PC-3 (cell line): ENCODE measurements at regions not wholly inside any gene's neighbourhood (a gene's known extent, or its start where the extent isn't known, plus 50 kb on each side); places are given as distances from the start of the nearest gene placed in this dataset.

Source experiments
- ATAC-seq: fragments of 200-7000 bp; cut with Tn5 transposase; 2 replicates; pipeline ENCODE4 v1.9.1; 2020; ENCODE audit warnings: mild to moderate bottlenecking, moderate library complexity
- BruUV-seq: library from RNA; stranded (reverse); fragments of 400-500 nt; replicated peaks from 2 replicates; lab custom pipeline; 2021; lab: Mats Ljungman, UMichigan
- CTCF ChIA-PET: fragments of 300-600 bp; sonication (Branson Sonifier 250); formaldehyde crosslinking; loops from one replicate; lab custom pipeline; 2022; ENCODE audit warnings: antibody characterized with exemption; lab: Charles Lee
- POLR2A ChIA-PET: fragments of 300-600 bp; sonication (Branson Sonifier 250); formaldehyde crosslinking; loops from one replicate; lab custom pipeline; 2022; ENCODE audit warnings: antibody characterized with exemption; ENCODE audit not compliant: unreplicated experiment; lab: Charles Lee
- DNase-seq: peaks from one replicate; pipeline ENCODE4 v3.0.0-alpha.2; 2015
- H2AFZ ChIP-seq: fragments of 300-600 bp; sonication (generic); 2 replicates; pipeline ENCODE4 v1.6.0; 2016; ENCODE audit warnings: antibody characterized with exemption, low read length
- H3F3A ChIP-seq: fragments of 300-600 bp; sonication (generic); one replicate; pipeline ENCODE4 v1.6.0; 2017; ENCODE audit warnings: antibody characterized with exemption, low read length, control low read depth, mild to moderate bottlenecking; ENCODE audit not compliant: unreplicated experiment
- H3K27ac ChIP-seq: fragments of 300-600 bp; sonication (generic); 2 replicates; pipeline ENCODE4 v1.5.1; 2016; ENCODE audit warnings: mild to moderate bottlenecking, low read length
- H3K27me3 ChIP-seq: fragments of 300-600 bp; sonication (generic); 2 replicates; pipeline ENCODE4 v1.6.1; 2016; ENCODE audit warnings: low read length, mixed read lengths
- H3K36me3 ChIP-seq: fragments of 300-600 bp; sonication (generic); 2 replicates; pipeline ENCODE4 v1.6.1; 2016; ENCODE audit warnings: low read depth, mixed run types, low read length, mixed read lengths
- H3K4me1 ChIP-seq: fragments of 300-600 bp; sonication (generic); 2 replicates; pipeline ENCODE4 v1.5.1; 2016; ENCODE audit warnings: low read length; ENCODE audit not compliant: insufficient read depth
- H3K4me2 ChIP-seq: fragments of 300-600 bp; sonication (generic); 2 replicates; pipeline ENCODE4 v1.6.0; 2016; ENCODE audit warnings: low read length
- H3K4me3 ChIP-seq: fragments of 300-600 bp; sonication (generic); 2 replicates; pipeline ENCODE4 v1.5.1; 2016; ENCODE audit warnings: mild to moderate bottlenecking, low read length, mixed read lengths
- H3K79me2 ChIP-seq: fragments of 300-600 bp; sonication (generic); 2 replicates; pipeline ENCODE4 v1.6.1; 2017; ENCODE audit warnings: low read length, mixed read lengths
- H3K9ac ChIP-seq: fragments of 300-600 bp; sonication (generic); 2 replicates; pipeline ENCODE4 v1.6.0; 2016; ENCODE audit warnings: mild to moderate bottlenecking, low read length
- H3K9me2 ChIP-seq: fragments of 300-600 bp; sonication (generic); replicated peaks from 2 replicates; pipeline ENCODE4 v1.6.1; 2016; ENCODE audit warnings: mixed run types, low read length, mixed read lengths
- H3K9me3 ChIP-seq: fragments of 300-600 bp; sonication (generic); 2 replicates; pipeline ENCODE4 v1.6.1; 2016; ENCODE audit warnings: low read length, mixed read lengths
- H4K20me1 ChIP-seq: fragments of 300-600 bp; sonication (generic); 2 replicates; pipeline ENCODE4 v1.6.1; 2016; ENCODE audit warnings: low read length, mixed read lengths
- EZH2 ChIP-seq: fragments of 300-600 bp; sonication (generic); IDR thresholded peaks from one replicate; pipeline ENCODE4 v1.6.1; 2017; ENCODE audit warnings: antibody characterized with exemption, mild to moderate bottlenecking, low read length; ENCODE audit not compliant: unreplicated experiment
- EZH2phosphoT487 ChIP-seq: fragments of 300-600 bp; sonication (generic); IDR thresholded peaks from 2 replicates; pipeline ENCODE4 v1.6.1; 2018; ENCODE audit warnings: mild to moderate bottlenecking, antibody characterized with exemption, low read length, borderline replicate concordance
- intact Hi-C: fragments of 100-400 bp; cut with micrococcal nuclease; formaldehyde crosslinking; loops from 2 replicates; pipeline ENCODE4 v1.9.0; 2023
- TF ChIP-seq, protein P1 (sequence below): fragments of 300-600 bp; sonication (generic); conservative IDR thresholded peaks from 2 replicates; pipeline ENCODE4 v1.5.1; 2017; ENCODE audit warnings: antibody characterized with exemption, low read depth, mild to moderate bottlenecking, low read length

DNA sequence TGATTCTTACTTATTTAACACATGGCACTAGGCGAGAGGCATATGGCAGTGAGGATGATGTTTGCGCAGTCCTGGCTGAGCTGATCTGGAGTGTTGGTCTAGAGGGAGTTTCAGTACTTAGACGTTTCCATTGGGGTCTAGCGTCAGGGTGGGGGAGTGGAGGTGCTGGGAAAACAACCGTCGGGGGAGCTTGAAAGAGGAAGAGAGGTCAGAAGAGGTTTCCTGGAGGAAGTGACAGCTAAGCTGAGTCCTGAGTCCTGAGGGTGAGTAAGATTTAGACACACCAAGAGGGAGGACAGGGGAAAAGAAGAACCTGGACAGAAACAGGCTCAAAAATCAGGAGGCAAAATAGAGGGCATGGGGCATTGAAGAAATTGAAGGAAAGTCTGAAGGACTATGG lies 81.4 kb downstream of the ALOX5AP start:
- Histone ChIP-seq H3F3A (no peaks in the 10 kb centered on the region), H3K27me3 (no peaks in the 10 kb centered on the region), H3K27ac (no peak overlapping the region), H3K9me3 (no peaks in the 10 kb centered on the region), H3K79me2 (no peaks in the 10 kb centered on the region), H2AFZ (no peak overlapping the region), H4K20me1 (no peaks in the 10 kb centered on the region), H3K4me3 (no peak overlapping the region), H3K9ac (no peak overlapping the region), H3K9me2 (no peaks in the 10 kb centered on the region), H3K36me3 (no peaks in the 10 kb centered on the region), H3K4me2 (no peak overlapping the region), H3K4me1 (no peaks in the 10 kb centered on the region)
- DNase-seq (no peak), ATAC-seq (no peak)
- ChIA-PET POLR2A (no interaction called here), CTCF (interaction anchor here (0.7 kb wide), 1 partner anchor 12 kb away, joined by 6 read pairs; no protein-coding TSS in a partner anchor)
- intact Hi-C loops, result no loop called here
- TF ChIP-seq EZH2 (no peak), EZH2phosphoT487 (no peak)
- TF ChIP-seq, protein P1, sequence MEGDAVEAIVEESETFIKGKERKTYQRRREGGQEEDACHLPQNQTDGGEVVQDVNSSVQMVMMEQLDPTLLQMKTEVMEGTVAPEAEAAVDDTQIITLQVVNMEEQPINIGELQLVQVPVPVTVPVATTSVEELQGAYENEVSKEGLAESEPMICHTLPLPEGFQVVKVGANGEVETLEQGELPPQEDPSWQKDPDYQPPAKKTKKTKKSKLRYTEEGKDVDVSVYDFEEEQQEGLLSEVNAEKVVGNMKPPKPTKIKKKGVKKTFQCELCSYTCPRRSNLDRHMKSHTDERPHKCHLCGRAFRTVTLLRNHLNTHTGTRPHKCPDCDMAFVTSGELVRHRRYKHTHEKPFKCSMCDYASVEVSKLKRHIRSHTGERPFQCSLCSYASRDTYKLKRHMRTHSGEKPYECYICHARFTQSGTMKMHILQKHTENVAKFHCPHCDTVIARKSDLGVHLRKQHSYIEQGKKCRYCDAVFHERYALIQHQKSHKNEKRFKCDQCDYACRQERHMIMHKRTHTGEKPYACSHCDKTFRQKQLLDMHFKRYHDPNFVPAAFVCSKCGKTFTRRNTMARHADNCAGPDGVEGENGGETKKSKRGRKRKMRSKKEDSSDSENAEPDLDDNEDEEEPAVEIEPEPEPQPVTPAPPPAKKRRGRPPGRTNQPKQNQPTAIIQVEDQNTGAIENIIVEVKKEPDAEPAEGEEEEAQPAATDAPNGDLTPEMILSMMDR, result no peak
- no TSS peak for BruUV-seq

DNA sequence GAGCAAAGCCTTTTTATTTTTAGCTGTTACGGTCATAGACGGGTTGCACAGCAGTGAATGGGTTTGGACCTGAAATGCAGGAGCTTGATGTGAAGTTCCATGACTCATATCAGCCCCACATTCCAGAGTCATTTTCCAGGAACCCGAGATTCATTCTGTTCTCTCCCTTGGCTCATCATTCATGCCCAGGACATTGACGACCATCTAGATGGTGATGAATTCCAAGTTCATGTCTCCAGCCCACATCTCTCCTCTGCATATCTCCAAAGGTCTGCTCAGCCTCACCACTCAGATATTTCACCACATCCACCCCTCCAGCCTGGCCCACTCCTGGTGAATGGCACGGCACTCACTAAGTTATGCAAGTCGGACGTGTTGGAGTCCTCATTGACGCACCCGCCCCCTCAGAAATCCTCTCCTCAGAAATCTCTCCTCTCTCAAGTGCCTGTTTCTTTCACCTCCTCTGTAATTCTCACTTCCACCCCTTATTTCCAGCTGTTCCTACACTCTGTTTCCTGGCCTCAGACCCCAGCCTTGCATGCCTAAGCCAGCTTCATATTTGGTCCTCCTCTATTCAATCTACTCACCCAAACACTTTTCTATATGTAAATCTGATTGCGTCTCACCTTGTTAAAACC lies 83.1 kb downstream of the ALOX5AP start:
- Histone ChIP-seq H3F3A (no peaks in the 10 kb centered on the region), H3K4me3 (no peak overlapping the region), H3K79me2 (no peaks in the 10 kb centered on the region), H3K9me2 (no peaks in the 10 kb centered on the region), H3K9ac (no peak overlapping the region), H4K20me1 (no peaks in the 10 kb centered on the region), H3K27ac (no peak overlapping the region), H3K27me3 (no peaks in the 10 kb centered on the region), H2AFZ (no peak overlapping the region), H3K9me3 (no peaks in the 10 kb centered on the region), H3K36me3 (no peaks in the 10 kb centered on the region), H3K4me2 (no peak overlapping the region), H3K4me1 (no peaks in the 10 kb centered on the region)
- TF ChIP-seq EZH2 (no peak), EZH2phosphoT487 (no peak)
- TF ChIP-seq, protein P1, result no peak
- no peak for ATAC-seq
- no TSS peak for BruUV-seq
- ChIA-PET POLR2A (no interaction called here), CTCF (no interaction called here)
- DNase-seq, result no peak
- intact Hi-C loops, result no loop called here

DNA sequence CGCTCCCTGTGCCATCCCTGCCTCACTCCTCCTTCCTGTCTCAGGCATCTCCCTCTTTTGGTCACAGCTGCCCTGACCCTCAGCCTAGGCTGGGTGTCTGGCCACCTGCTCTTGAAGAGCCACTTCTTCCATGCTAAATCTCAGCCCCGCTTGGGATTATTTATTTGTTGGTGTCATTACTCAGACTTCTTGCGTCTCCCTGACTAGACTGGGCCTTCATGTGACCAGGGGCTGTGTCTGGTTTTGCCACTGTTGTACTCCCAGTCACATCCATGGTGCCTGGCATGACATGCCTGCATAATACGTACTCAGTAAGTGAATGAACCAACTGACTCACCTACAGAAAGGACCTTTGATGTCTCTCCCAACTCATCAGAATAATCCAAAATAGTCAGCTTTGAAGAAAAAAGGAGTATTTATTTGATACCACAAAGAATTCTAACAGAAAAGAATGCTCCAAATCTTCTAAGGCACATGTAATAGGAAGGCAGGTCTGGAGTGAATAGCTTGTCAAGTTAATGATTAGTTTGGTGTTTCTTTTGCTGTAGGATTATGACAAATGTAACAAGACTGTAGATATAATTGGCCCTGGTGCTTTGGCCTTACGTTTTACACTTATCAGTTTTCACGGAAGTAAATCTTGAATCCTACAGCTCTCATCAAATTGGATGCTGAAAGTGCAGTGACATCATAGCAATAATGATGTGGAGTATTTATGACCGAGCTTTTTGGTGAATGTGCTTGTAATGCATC lies 84.0 kb downstream of the ALOX5AP start:
- Histone ChIP-seq H2AFZ (no peak overlapping the region), H3K36me3 (no peaks in the 10 kb centered on the region), H3K4me1 (no peaks in the 10 kb centered on the region), H3K27ac (no peak overlapping the region), H3K9ac (no peak overlapping the region), H3K9me3 (no peaks in the 10 kb centered on the region), H3F3A (no peaks in the 10 kb centered on the region), H3K4me2 (no peak overlapping the region), H4K20me1 (no peaks in the 10 kb centered on the region), H3K4me3 (no peak overlapping the region), H3K27me3 (no peaks in the 10 kb centered on the region), H3K79me2 (no peaks in the 10 kb centered on the region), H3K9me2 (no peaks in the 10 kb centered on the region)
- no peak for DNase-seq
- no TSS peak for BruUV-seq
- ChIA-PET POLR2A (no interaction called here), CTCF (no interaction called here)
- intact Hi-C loops, result no loop called here
- no peak for ATAC-seq
- TF ChIP-seq, protein P1, result no peak
- TF ChIP-seq EZH2, result no peak
- no peak for TF ChIP-seq EZH2phosphoT487
